ENCODE measurements at regions not wholly inside any gene's neighbourhood (a gene's known extent, or its start where the extent isn't known, plus 50 kb on each side); places are given as distances from the start of the nearest gene placed in this dataset.

DNA sequence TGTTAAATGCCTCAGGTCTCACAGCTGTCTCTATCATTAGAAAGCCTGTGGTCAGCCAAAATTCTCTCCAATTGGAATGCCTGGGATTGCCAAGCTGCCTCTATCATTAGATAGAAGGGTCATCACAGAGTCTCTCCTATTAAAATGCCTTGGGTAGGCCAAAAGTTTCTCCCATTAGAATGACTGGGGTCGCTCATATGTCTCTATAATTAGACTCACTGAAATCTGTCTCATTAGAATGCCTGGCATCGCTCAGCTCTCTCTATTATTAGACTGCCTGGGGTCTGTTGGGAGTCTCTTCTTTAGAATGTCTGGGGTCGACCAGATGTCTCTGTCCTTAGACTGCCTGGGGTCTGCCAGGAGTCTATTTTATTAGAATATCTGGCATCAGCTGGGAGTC lies 2265.1 kb downstream of the TP53TG3F start:
- no peak for TF ChIP-seq CTCF (conservative IDR thresholded peaks at IDR 0.05; ENCODE audit: low read depth, low read length)
- DNase-seq (ENCODE audit: low read depth) = no peak
- H3K4me3 ChIP-seq (ENCODE audit: low read depth, low read length) = no peak overlapping the region

GRCh38 chr16:35725949-35726348 lies 2266.5 kb downstream of the TP53TG3F start:
- no peak for DNase-seq (ENCODE audit: low read depth)
- no peak for TF ChIP-seq CTCF (conservative IDR thresholded peaks at IDR 0.05; ENCODE audit: low read depth, low read length)
- no peak overlapping the region for H3K4me3 ChIP-seq (ENCODE audit: low read depth, low read length)

DNA sequence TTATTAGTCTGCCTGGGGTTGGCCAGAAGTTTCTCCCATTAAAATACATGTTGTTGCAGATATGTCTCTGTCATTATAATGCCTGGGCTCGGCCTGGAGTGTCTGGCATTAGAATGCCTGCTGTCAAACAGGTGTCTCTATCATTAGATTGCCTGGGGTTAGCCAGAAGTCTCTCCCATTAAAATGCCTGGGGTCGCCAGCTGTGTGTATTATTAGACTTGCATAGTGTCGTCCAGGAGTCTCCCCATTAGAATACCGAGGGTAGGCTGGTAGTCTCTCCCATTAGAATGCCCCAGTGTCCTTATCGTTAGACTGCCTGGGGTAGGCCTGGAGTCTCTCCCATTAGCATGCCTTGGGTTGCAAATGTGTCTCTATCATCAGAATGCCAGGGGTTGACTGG lies 2270.8 kb downstream of the TP53TG3F start:
- no peak for DNase-seq (ENCODE audit: low read depth)
- H3K4me3 ChIP-seq (ENCODE audit: low read depth, low read length) = no peak overlapping the region
- no peak for TF ChIP-seq CTCF (conservative IDR thresholded peaks at IDR 0.05; ENCODE audit: low read depth, low read length)

DNA sequence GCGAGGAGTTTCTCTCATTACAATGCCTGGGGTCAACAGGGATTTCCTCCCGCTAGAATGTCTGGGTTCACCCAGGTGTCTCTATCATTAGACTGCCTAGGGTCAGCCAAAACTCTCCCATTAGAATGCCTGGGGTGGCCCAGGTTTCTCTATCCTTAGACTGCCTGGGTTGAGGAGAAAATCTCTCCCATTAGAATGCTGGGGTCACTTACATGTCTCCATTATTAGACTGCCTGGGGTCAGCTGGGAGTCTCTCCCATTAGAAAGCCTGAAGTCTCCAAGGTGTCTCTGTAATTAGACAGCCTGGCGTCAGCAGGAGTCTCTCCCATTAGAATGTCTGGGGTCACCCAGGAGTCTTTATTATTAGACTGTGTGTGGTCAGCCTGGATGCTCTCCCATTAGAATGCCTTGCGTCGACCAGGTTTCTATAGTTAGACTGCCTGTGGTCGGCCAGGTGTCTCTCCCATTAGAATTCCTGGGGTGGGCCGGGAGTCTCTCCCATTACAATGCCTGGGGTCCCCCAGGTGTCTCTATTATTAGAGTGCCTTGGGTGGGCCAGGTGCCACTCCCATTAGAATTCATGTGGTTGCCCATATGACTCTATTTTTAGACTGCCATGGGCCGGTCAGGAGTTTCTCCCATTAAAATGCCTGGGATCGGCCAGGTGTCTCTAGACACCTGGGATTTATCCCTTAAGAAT lies 2272.1 kb downstream of the TP53TG3F start:
- no peak for DNase-seq (ENCODE audit: low read depth)
- H3K4me3 ChIP-seq (ENCODE audit: low read depth, low read length) = no peak overlapping the region
- no peak for TF ChIP-seq CTCF (conservative IDR thresholded peaks at IDR 0.05; ENCODE audit: low read depth, low read length)

DNA sequence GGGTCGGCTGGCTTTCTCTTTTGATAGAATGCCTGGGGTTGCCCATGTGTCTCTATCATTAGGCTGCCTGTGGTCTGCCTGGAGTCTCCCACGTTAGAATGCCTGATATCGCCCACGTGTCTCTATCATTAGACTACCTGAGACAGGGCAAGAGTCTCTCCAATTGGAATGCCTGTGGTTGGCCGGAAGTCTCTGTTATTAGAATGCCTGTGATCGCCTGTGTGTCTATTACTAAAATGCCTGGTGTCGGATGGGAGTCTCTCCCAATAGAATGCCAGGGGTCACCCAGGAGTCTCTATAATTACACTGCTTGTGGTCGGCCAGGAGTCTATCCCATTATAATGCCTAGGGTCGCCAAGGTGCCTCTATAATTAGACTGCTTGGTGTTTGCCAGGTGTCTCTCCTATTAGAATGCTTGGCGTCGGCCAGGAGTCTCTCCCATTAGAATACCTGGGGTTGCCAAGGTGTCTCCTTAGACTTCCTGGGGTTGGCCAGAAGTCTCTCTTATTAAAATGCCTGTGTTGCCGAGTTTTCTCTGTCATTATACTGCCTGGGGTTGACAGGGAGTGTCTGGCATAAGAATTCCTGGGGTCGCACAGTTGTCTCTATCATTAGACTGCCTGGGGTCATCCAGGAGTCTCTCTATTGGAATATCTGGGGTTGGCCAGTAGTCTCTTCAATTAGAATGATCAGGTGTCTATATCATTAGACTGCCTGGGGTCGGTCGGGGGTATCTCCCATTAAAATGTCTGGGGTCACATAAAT lies 2272.8 kb downstream of the TP53TG3F start:
- DNase-seq (ENCODE audit: low read depth) = no peak
- TF ChIP-seq CTCF (conservative IDR thresholded peaks at IDR 0.05; ENCODE audit: low read depth, low read length) = no peak
- H3K4me3 ChIP-seq (ENCODE audit: low read depth, low read length) = no peak overlapping the region

DNA sequence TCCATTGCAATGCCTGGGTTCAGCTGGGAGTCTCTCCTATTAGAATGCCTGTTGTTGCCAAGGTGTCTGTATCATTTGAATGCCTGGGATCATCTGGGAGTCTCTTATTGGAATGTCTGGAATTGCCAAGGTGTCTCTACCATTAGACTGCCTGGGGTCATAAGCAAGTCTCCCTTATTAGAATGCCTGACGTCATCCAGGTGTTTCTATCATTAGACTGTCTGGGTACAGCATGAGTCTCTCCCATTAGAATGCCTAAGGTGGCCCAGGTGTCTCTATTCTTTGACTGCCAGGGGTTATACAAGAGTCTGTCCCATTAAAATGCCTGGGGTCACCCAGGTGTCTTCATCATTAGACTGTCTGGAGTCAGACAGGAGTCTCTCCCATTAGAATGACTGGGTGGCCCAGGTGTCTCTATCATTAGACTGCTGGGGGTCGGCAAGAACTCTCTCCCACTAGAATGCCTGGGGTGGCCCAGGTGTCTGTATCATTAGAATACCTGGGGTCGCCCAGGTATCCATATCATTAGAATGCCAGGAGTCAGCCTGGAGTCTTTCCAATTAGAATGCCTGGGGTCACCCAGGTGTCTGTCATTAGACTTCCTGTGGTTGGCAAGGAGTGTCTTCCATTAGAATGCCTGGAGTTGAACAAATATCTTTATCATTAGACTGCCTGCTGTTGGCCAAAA lies 2274.0 kb downstream of the TP53TG3F start:
- TF ChIP-seq CTCF (conservative IDR thresholded peaks at IDR 0.05; ENCODE audit: low read depth, low read length) = no peak
- H3K4me3 ChIP-seq (ENCODE audit: low read depth, low read length) = no peak overlapping the region
- no peak for DNase-seq (ENCODE audit: low read depth)
